ENCODE measurements at regions not wholly inside any gene's neighbourhood (a gene's known extent, or its start where the extent isn't known, plus 50 kb on each side); places are given as distances from the start of the nearest gene placed in this dataset.

DNA sequence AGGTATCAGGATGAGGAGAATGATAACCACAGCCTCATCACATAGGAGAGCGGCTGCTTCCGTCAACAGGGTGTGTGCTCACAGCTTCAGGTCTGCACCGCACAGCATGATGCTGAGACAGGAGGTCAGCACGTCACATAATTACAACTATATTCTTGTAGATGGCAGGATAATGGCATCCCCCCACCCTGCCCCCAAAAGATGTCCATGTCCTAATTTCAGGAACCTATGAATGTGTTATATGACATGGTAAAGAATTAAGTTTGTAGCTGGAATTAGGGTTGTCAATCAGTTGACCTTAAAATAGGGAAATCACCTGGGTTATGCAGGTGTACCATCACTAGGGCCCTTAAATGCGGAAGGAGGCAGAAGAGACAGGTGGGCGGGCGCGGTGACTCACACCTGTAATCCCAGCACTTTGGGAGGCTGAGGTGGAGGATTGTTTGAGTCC, 73.9 kb downstream of the ARL4C start:
- Histone ChIP-seq H3K4me2 (no peak overlapping the region), H3K4me1 (ENCODE audit: insufficient read depth) (peaks cover 14% of the 10 kb centered on the region), H3K36me3 (ENCODE audit: insufficient read depth) (no peaks in the 10 kb centered on the region), H4K20me1 (replicated peaks; ENCODE audit: insufficient read depth) (no peaks in the 10 kb centered on the region), H2AFZ (no peak overlapping the region), H3K9me2 (ENCODE audit: insufficient read depth) (no peaks in the 10 kb centered on the region), H3K79me2 (replicated peaks; ENCODE audit: insufficient read depth) (no peaks in the 10 kb centered on the region), H3K27ac (ENCODE audit: low read depth) (no peak overlapping the region), H3K27me3 (ENCODE audit: insufficient read depth) (peaks cover 22% of the 10 kb centered on the region), H3K4me3 (no peak overlapping the region), H3F3A (replicated peaks; ENCODE audit: low read depth) (no peaks in the 10 kb centered on the region)
- ATAC-seq (no peak), DNase-seq (ENCODE audit: low spot score) (no peak)
- peaks cover 19% of the 10 kb centered on the region for H3K4me1 Mint-ChIP-seq
- TF ChIP-seq REST (IDR thresholded peaks at IDR 0.05; ENCODE audit: unreplicated experiment), result no peak
- no peak for TF ChIP-seq CREB1 (CRISPR knock-in tag; IDR thresholded peaks at IDR 0.05; ENCODE audit: low read depth)
- TF ChIP-seq, protein P1, sequence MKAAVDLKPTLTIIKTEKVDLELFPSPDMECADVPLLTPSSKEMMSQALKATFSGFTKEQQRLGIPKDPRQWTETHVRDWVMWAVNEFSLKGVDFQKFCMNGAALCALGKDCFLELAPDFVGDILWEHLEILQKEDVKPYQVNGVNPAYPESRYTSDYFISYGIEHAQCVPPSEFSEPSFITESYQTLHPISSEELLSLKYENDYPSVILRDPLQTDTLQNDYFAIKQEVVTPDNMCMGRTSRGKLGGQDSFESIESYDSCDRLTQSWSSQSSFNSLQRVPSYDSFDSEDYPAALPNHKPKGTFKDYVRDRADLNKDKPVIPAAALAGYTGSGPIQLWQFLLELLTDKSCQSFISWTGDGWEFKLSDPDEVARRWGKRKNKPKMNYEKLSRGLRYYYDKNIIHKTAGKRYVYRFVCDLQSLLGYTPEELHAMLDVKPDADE (IDR thresholded peaks at IDR 0.05), result no peak
- no peak for TF ChIP-seq POLR2AphosphoS5 (IDR thresholded peaks at IDR 0.05; ENCODE audit: low read depth)
- TF ChIP-seq ZNF462 (CRISPR knock-in tag; IDR thresholded peaks at IDR 0.05), result no peak
- TF ChIP-seq EZH2phosphoT487 (IDR thresholded peaks at IDR 0.05; ENCODE audit: unreplicated experiment), result no peak
- TF ChIP-seq, protein P2, sequence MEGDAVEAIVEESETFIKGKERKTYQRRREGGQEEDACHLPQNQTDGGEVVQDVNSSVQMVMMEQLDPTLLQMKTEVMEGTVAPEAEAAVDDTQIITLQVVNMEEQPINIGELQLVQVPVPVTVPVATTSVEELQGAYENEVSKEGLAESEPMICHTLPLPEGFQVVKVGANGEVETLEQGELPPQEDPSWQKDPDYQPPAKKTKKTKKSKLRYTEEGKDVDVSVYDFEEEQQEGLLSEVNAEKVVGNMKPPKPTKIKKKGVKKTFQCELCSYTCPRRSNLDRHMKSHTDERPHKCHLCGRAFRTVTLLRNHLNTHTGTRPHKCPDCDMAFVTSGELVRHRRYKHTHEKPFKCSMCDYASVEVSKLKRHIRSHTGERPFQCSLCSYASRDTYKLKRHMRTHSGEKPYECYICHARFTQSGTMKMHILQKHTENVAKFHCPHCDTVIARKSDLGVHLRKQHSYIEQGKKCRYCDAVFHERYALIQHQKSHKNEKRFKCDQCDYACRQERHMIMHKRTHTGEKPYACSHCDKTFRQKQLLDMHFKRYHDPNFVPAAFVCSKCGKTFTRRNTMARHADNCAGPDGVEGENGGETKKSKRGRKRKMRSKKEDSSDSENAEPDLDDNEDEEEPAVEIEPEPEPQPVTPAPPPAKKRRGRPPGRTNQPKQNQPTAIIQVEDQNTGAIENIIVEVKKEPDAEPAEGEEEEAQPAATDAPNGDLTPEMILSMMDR (conservative IDR thresholded peaks at IDR 0.05; ENCODE audit: low read depth in 2 of 2), result no peak
- TF ChIP-seq JUNB (IDR thresholded peaks at IDR 0.05; ENCODE audit: unreplicated experiment), result no peak
- H3K4me3 Mint-ChIP-seq, result no peak overlapping the region
- no peak overlapping the region for H3K27ac Mint-ChIP-seq
- H3K27me3 Mint-ChIP-seq (ENCODE audit: insufficient read depth, low read depth, poor library complexity), result peaks cover 28% of the 10 kb centered on the region
- no peaks in the 10 kb centered on the region for H3K36me3 Mint-ChIP-seq (ENCODE audit: low read depth)
- H3K9me3 Mint-ChIP-seq, result peaks cover 12% of the 10 kb centered on the region; the same call in 2 of the 3 replicates
